ENCODE measurements at regions not wholly inside any gene's neighbourhood (a gene's known extent, or its start where the extent isn't known, plus 50 kb on each side); places are given as distances from the start of the nearest gene placed in this dataset.

DNA sequence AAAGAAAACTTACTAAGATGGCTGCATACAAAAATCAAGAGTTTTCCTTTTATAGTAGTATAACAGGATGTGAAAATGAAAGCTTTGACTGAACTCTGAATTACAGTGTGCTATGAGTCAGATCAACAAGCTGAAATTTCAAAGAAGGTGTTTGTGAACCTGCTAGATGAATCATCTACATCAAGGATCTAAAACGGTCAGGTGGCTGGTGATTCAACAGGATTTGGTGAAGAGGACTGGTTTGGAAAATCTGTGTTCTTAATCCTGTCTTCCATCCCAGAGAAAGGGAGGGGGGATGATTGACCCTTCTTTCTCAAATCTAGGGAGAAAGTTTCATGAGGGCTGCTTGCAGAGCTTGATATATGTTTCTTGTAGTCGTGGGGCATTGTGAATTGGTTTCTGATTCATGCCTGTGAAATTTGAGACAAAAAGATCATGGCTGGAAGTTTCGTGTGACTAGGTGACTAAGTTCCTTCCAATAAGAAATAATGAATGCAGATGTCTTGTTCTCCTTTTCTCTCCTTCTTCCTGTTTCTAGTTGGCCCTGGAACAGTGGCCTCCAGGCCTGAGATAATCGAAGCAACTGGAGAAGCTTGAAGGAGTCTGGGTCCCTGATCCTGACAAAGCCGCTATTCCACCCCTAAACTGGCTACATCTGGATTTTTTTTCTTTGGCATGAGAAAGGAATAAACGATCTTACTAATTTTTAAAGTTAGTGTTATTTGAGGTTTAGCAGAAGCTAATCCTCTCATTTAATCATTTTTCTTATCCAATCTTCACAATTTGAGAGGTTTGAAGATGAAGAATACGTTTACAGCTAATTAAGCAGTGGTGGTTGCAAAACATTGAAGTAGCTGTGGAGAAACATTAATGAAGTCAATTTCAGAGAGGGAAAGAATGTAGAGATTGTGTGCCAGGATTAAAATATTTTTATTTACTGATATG is 67.2 kb downstream of the MRPS30 start:
- H3K79me2 ChIP-seq (ENCODE audit: insufficient read depth, low read length), result no peaks in the 10 kb centered on the region
- TF ChIP-seq, protein P1, sequence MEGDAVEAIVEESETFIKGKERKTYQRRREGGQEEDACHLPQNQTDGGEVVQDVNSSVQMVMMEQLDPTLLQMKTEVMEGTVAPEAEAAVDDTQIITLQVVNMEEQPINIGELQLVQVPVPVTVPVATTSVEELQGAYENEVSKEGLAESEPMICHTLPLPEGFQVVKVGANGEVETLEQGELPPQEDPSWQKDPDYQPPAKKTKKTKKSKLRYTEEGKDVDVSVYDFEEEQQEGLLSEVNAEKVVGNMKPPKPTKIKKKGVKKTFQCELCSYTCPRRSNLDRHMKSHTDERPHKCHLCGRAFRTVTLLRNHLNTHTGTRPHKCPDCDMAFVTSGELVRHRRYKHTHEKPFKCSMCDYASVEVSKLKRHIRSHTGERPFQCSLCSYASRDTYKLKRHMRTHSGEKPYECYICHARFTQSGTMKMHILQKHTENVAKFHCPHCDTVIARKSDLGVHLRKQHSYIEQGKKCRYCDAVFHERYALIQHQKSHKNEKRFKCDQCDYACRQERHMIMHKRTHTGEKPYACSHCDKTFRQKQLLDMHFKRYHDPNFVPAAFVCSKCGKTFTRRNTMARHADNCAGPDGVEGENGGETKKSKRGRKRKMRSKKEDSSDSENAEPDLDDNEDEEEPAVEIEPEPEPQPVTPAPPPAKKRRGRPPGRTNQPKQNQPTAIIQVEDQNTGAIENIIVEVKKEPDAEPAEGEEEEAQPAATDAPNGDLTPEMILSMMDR (IDR thresholded peaks at IDR 0.05; ENCODE audit: extremely low read depth, low read depth, low read length), result no peak
- no peak overlapping the region for H3K27ac ChIP-seq (ENCODE audit: low read depth, low read length)
- no peak for DNase-seq (ENCODE audit: insufficient read length, low spot score, missing footprints)
- no peak overlapping the region for H2AFZ ChIP-seq (ENCODE audit: low read length)
- H3K27me3 ChIP-seq (ENCODE audit: insufficient read depth, low read length), result no peaks in the 10 kb centered on the region
- no peaks in the 10 kb centered on the region for H3K36me3 ChIP-seq (ENCODE audit: insufficient read depth, low read length)
- H3K4me1 ChIP-seq (ENCODE audit: insufficient read depth, low read length), result no peaks in the 10 kb centered on the region
- H3K9me3 ChIP-seq (ENCODE audit: low read depth, low read length), result no peaks in the 10 kb centered on the region
- no peak overlapping the region for H3K4me2 ChIP-seq (ENCODE audit: insufficient read depth, low read length)
- H4K20me1 ChIP-seq (ENCODE audit: insufficient read depth, low read length), result no peaks in the 10 kb centered on the region
- no peak overlapping the region for H3K4me3 ChIP-seq (ENCODE audit: insufficient read depth, low read length)

DNA sequence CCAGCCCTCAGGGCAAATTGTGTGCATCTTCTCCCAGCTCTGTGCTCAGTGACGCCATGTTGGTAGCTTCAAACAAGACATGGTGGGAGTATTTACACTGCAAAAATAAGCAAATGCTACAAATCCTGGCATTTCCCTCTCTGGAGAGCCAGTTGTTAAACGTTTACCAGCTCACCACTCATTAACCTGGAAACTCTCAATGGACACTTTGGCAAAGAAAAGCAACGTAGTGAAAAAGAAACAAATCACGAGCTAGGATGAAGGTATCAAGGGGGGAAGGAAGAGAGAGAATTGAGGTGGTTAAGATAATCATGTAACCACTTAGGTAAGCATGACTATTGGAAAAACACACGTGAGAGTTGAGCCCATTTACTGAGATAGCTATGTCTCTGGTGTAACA is 72.5 kb downstream of the MRPS30 start:
- H4K20me1 ChIP-seq (ENCODE audit: insufficient read depth, low read length), result no peaks in the 10 kb centered on the region
- H3K4me1 ChIP-seq (ENCODE audit: insufficient read depth, low read length), result no peaks in the 10 kb centered on the region
- H3K4me3 ChIP-seq (ENCODE audit: insufficient read depth, low read length), result no peak overlapping the region
- no peaks in the 10 kb centered on the region for H3K36me3 ChIP-seq (ENCODE audit: insufficient read depth, low read length)
- no peak overlapping the region for H3K4me2 ChIP-seq (ENCODE audit: insufficient read depth, low read length)
- H3K9me3 ChIP-seq (ENCODE audit: low read depth, low read length), result no peaks in the 10 kb centered on the region
- H2AFZ ChIP-seq (ENCODE audit: low read length), result no peak overlapping the region
- no peaks in the 10 kb centered on the region for H3K79me2 ChIP-seq (ENCODE audit: insufficient read depth, low read length)
- H3K27ac ChIP-seq (ENCODE audit: low read depth, low read length), result no peak overlapping the region
- DNase-seq (ENCODE audit: insufficient read length, low spot score, missing footprints), result no peak
- no peaks in the 10 kb centered on the region for H3K27me3 ChIP-seq (ENCODE audit: insufficient read depth, low read length)
- TF ChIP-seq, protein P1 (IDR thresholded peaks at IDR 0.05; ENCODE audit: extremely low read depth, low read depth, low read length), result no peak

DNA sequence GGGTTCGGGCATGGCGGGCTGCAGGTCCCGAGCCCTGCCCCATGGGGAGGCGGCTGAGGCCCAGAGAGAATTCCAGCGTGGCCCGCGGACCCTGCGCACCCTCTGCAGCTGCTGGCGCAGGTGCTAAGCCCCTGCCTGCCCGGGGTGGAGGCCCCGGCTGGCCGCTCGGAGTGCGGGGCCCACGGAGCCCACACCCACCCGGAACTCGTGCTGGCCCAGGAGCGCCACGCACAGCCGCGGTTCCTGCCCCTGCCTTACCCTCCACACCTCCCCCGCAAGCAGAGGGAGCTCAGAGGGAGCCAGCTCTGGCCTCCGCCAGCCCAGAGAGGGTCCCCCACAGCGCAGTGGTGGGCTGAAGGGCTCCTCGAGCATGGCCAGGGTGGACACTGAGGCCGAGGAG is 75.3 kb downstream of the MRPS30 start:
- H4K20me1 ChIP-seq (ENCODE audit: insufficient read depth, low read length), result no peaks in the 10 kb centered on the region
- no peak overlapping the region for H3K4me3 ChIP-seq (ENCODE audit: insufficient read depth, low read length)
- H3K27me3 ChIP-seq (ENCODE audit: insufficient read depth, low read length), result no peaks in the 10 kb centered on the region
- no peak overlapping the region for H3K4me2 ChIP-seq (ENCODE audit: insufficient read depth, low read length)
- H3K4me1 ChIP-seq (ENCODE audit: insufficient read depth, low read length), result no peaks in the 10 kb centered on the region
- H3K79me2 ChIP-seq (ENCODE audit: insufficient read depth, low read length), result no peaks in the 10 kb centered on the region
- H3K9me3 ChIP-seq (ENCODE audit: low read depth, low read length), result no peaks in the 10 kb centered on the region
- no peak for DNase-seq (ENCODE audit: insufficient read length, low spot score, missing footprints)
- no peak overlapping the region for H2AFZ ChIP-seq (ENCODE audit: low read length)
- no peaks in the 10 kb centered on the region for H3K36me3 ChIP-seq (ENCODE audit: insufficient read depth, low read length)
- TF ChIP-seq, protein P1 (IDR thresholded peaks at IDR 0.05; ENCODE audit: extremely low read depth, low read depth, low read length), result no peak
- H3K27ac ChIP-seq (ENCODE audit: low read depth, low read length), result no peak overlapping the region

DNA sequence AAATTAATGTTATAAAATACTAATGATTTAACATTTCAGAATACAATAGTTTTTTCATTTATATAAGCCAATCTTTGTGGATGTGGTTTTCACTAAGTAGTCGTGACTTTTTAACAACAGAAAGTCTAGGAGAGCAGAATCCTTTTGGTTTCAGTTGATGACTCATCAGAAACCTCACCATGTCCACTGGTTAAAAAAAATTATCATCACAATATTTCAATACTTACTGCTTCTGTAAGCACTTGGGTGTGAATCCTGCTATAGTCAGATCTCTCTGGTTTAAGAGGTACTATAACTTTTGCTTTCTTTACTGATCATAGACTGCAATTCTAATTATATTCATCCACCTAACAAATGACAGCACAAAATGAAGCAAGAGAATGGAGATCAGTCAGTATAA is 77.2 kb downstream of the MRPS30 start:
- no peaks in the 10 kb centered on the region for H4K20me1 ChIP-seq (ENCODE audit: insufficient read depth, low read length)
- H3K27ac ChIP-seq (ENCODE audit: low read depth, low read length), result no peak overlapping the region
- no peaks in the 10 kb centered on the region for H3K79me2 ChIP-seq (ENCODE audit: insufficient read depth, low read length)
- no peaks in the 10 kb centered on the region for H3K36me3 ChIP-seq (ENCODE audit: insufficient read depth, low read length)
- no peak overlapping the region for H3K4me3 ChIP-seq (ENCODE audit: insufficient read depth, low read length)
- no peak overlapping the region for H2AFZ ChIP-seq (ENCODE audit: low read length)
- TF ChIP-seq, protein P1 (IDR thresholded peaks at IDR 0.05; ENCODE audit: extremely low read depth, low read depth, low read length), result no peak
- H3K27me3 ChIP-seq (ENCODE audit: insufficient read depth, low read length), result no peaks in the 10 kb centered on the region
- H3K9me3 ChIP-seq (ENCODE audit: low read depth, low read length), result peaks cover 2% of the 10 kb centered on the region
- no peaks in the 10 kb centered on the region for H3K4me1 ChIP-seq (ENCODE audit: insufficient read depth, low read length)
- H3K4me2 ChIP-seq (ENCODE audit: insufficient read depth, low read length), result no peak overlapping the region
- no peak for DNase-seq (ENCODE audit: insufficient read length, low spot score, missing footprints)
